HEK293T (cell line): ENCODE measurements at regions not wholly inside any gene's neighbourhood (a gene's known extent, or its start where the extent isn't known, plus 50 kb on each side); places are given as distances from the start of the nearest gene placed in this dataset.

Source experiments
- BHLHE40 ChIP-seq: fragments of 450-650 bp; IDR thresholded peaks from 2 replicates; pipeline ENCODE4 v1.6.1; 2016; ENCODE audit warnings: mild to moderate bottlenecking, moderate library complexity, borderline replicate concordance
- HDGF ChIP-seq: fragments of 450-650 bp; IDR thresholded peaks from 2 replicates; pipeline ENCODE4 v1.6.1; 2017; ENCODE audit warnings: antibody characterized with exemption, borderline replicate concordance
- NFRKB ChIP-seq: fragments of 450-650 bp; IDR thresholded peaks from 2 replicates; pipeline ENCODE4 v1.6.1; 2016; ENCODE audit warnings: mild to moderate bottlenecking, moderate library complexity
- SP1 ChIP-seq: fragments of 450-650 bp; IDR thresholded peaks from 2 replicates; pipeline ENCODE4 v1.6.1; 2017

DNA sequence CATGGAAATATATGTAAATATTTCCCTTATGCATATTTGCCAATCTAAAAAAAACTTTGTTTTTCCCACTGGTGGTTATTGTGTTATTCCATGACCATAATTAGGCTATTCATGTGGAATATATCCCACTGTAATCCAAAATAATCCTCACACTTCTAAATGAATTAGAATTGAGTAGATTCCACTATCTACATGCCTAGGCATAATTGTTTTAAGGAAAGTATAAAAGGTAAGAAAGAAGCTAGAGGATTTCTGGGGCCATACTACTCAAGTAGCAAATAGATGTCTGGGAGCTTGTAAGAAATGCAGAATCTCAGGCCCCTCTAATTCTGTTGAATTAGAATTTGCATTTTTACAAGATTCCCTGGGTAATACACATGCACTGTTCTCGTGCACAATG is 83.5 kb upstream of the RRP15 start:
- TF ChIP-seq SP1 = no peak
- no peak for TF ChIP-seq HDGF
- TF ChIP-seq BHLHE40 = no peak
- no peak for TF ChIP-seq NFRKB
